GM23338 (cell line): ENCODE measurements at regions not wholly inside any gene's neighbourhood (a gene's known extent, or its start where the extent isn't known, plus 50 kb on each side); places are given as distances from the start of the nearest gene placed in this dataset.
"Not testable (repeated sequence)": the region's sequence is repeated elsewhere in the genome, so short reads cannot be mapped to it uniquely, and the experiment has no call there.

Experiments used
- CREB1 ChIP-seq: fragments of 250-450 bp; sonication (Bioruptor Pico); IDR thresholded peaks from 2 replicates; pipeline ENCODE4 v1.5.0; 2020; ENCODE audit warnings: low read depth, mild to moderate bottlenecking, moderate library complexity
- CTCF ChIP-seq, 2 experiments: fragments of 200-600 bp in 1 of 2; sonication (generic) in 1 of 2; conservative IDR thresholded peaks; 2 replicates each; pipeline versions ENCODE4 v1.5.1 to v1.6.1; 2016 to 2017; ENCODE audit warnings: antibody characterized with exemption in 2 of 2, low read depth in 2 of 2, mild to moderate bottlenecking in 2 of 2, moderate library complexity in 1 of 2
- ETS1 ChIP-seq: IDR thresholded peaks from 2 replicates; pipeline ENCODE4 v1.6.1; 2016; ENCODE audit warnings: antibody characterized with exemption
- EZH2 ChIP-seq: fragments of 200-600 bp; sonication (generic); IDR thresholded peaks from one replicate; pipeline ENCODE4 v1.8.0; 2017; ENCODE audit warnings: antibody characterized with exemption, mild to moderate bottlenecking, low read depth; ENCODE audit not compliant: unreplicated experiment
- EZH2phosphoT487 ChIP-seq: fragments of 200-600 bp; sonication (generic); IDR thresholded peaks from one replicate; pipeline ENCODE4 v1.8.1; 2018; ENCODE audit warnings: antibody characterized with exemption; ENCODE audit not compliant: unreplicated experiment
- JUNB ChIP-seq: IDR thresholded peaks from one replicate; pipeline ENCODE4 v1.6.1; 2016; ENCODE audit warnings: antibody characterized with exemption; ENCODE audit not compliant: unreplicated experiment
- NANOG ChIP-seq: IDR thresholded peaks from 2 replicates; pipeline ENCODE4 v1.6.1; 2016; ENCODE audit warnings: antibody characterized with exemption, borderline replicate concordance
- POLR2AphosphoS5 ChIP-seq: IDR thresholded peaks from 2 replicates; pipeline ENCODE4 v1.6.1; 2016; ENCODE audit warnings: antibody characterized with exemption, low read depth
- REST ChIP-seq: IDR thresholded peaks from one replicate; pipeline ENCODE4 v1.6.1; 2018; ENCODE audit warnings: antibody characterized with exemption; ENCODE audit not compliant: unreplicated experiment

GRCh38 chr4:54409270-54409817 is 180.3 kb downstream of the PDGFRA start:
- TF ChIP-seq CTCF (conservative IDR thresholded peaks at IDR 0.05; ENCODE audit: low read depth in 2 of 2); POLR2AphosphoS5; ETS1; EZH2; EZH2phosphoT487; REST; CREB1 (CRISPR knock-in tag); NANOG; JUNB: not testable (repeated sequence)
